ENCODE measurements at regions not wholly inside any gene's neighbourhood (a gene's known extent, or its start where the extent isn't known, plus 50 kb on each side); places are given as distances from the start of the nearest gene placed in this dataset.

DNA sequence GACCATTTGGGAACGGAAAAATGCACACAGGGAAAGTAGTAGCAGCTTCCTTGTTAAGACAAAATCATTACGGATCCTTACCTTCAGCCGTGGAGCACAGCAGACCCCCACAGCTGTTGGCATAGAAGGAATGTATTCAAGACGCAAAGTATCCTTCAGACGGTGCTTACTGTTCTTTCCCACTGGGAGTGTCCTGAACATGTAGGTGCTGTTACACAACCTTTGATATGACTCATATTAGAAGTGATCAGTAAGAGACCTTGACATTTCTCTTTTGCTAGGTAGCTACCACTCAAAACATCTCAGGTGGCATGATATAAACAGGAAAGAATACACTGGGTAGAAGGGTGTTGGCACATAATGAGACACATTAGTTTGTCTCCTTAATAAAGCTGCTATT is 154.0 kb upstream of the FMR1 start:
- Histone ChIP-seq H4K20me1 (ENCODE audit: insufficient read depth, low read length, poor library complexity, severe bottlenecking) (no peaks in the 10 kb centered on the region), H3K9ac (ENCODE audit: low read depth, low read length, poor library complexity, severe bottlenecking) (no peak overlapping the region), H3K36me3 (ENCODE audit: insufficient read depth, low read length) (no peaks in the 10 kb centered on the region), H3K4me3 (ENCODE audit: low read length, poor library complexity, severe bottlenecking) (no peak overlapping the region), H3K4me2 (ENCODE audit: low read depth, low read length, poor library complexity, severe bottlenecking) (no peak overlapping the region), H3K9me3 (ENCODE audit: insufficient read depth, low read depth, low read length) (no peaks in the 10 kb centered on the region), H3K9me2 (replicated peaks; ENCODE audit: low read depth, low read length) (no peaks in the 10 kb centered on the region), H3F3A (ENCODE audit: low read depth) (no peaks in the 10 kb centered on the region), H2AFZ (ENCODE audit: low read length) (no peak overlapping the region), H3K79me2 (ENCODE audit: insufficient read depth, low read length) (no peaks in the 10 kb centered on the region), H3K27me3 (ENCODE audit: insufficient read depth, low read length, poor library complexity, severe bottlenecking) (no peaks in the 10 kb centered on the region), H3K4me1 (ENCODE audit: insufficient read depth, low read length, poor library complexity, severe bottlenecking) (no peaks in the 10 kb centered on the region)
- no peak for TF ChIP-seq CTCF (conservative IDR thresholded peaks at IDR 0.05; ENCODE audit: low read length)
- no peak for TF ChIP-seq EZH2phosphoT487 (IDR thresholded peaks at IDR 0.05; ENCODE audit: borderline replicate concordance)

DNA sequence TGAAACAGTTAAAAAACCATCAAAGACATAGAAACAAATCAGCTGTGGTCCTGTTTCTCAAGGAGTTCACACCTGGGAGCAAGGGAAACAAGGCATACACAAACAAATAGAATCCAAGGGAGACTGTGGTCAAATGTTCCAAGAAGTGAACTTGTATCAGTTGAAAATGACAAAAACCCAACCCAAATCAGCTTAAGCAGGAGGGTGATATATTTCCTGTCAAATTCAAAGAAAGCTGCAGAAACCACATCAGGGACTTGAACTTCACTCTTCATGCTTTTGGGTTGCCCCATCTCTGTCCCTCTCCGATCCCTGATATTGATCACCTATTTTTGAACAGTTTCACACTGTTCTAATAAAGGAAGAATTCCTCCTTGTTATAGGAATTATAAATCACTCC is 148.6 kb upstream of the FMR1 start:
- H3K36me3 ChIP-seq (ENCODE audit: insufficient read depth, low read length): no peaks in the 10 kb centered on the region
- H3K9me2 ChIP-seq (replicated peaks; ENCODE audit: low read depth, low read length): no peaks in the 10 kb centered on the region
- no peaks in the 10 kb centered on the region for H3K79me2 ChIP-seq (ENCODE audit: insufficient read depth, low read length)
- no peak overlapping the region for H3K9ac ChIP-seq (ENCODE audit: low read depth, low read length, poor library complexity, severe bottlenecking)
- no peaks in the 10 kb centered on the region for H3K27me3 ChIP-seq (ENCODE audit: insufficient read depth, low read length, poor library complexity, severe bottlenecking)
- H3K9me3 ChIP-seq (ENCODE audit: insufficient read depth, low read depth, low read length): no peaks in the 10 kb centered on the region
- H3K4me2 ChIP-seq (ENCODE audit: low read depth, low read length, poor library complexity, severe bottlenecking): no peak overlapping the region
- H3K4me3 ChIP-seq (ENCODE audit: low read length, poor library complexity, severe bottlenecking): no peak overlapping the region
- H4K20me1 ChIP-seq (ENCODE audit: insufficient read depth, low read length, poor library complexity, severe bottlenecking): no peaks in the 10 kb centered on the region
- no peaks in the 10 kb centered on the region for H3F3A ChIP-seq (ENCODE audit: low read depth)
- H3K4me1 ChIP-seq (ENCODE audit: insufficient read depth, low read length, poor library complexity, severe bottlenecking): no peaks in the 10 kb centered on the region
- TF ChIP-seq EZH2phosphoT487 (IDR thresholded peaks at IDR 0.05; ENCODE audit: borderline replicate concordance) (no peak), CTCF (conservative IDR thresholded peaks at IDR 0.05; ENCODE audit: low read length) (no peak)
- H2AFZ ChIP-seq (ENCODE audit: low read length): no peak overlapping the region

- H3K79me2 ChIP-seq (ENCODE audit: insufficient read depth, low read length): no peaks in the 10 kb centered on the region
- no peak overlapping the region for H3K9ac ChIP-seq (ENCODE audit: low read depth, low read length, poor library complexity, severe bottlenecking)
- no peaks in the 10 kb centered on the region for H3K9me3 ChIP-seq (ENCODE audit: insufficient read depth, low read depth, low read length)
- H2AFZ ChIP-seq (ENCODE audit: low read length): no peak overlapping the region
- H3K4me2 ChIP-seq (ENCODE audit: low read depth, low read length, poor library complexity, severe bottlenecking): no peak overlapping the region
- H3K36me3 ChIP-seq (ENCODE audit: insufficient read depth, low read length): no peaks in the 10 kb centered on the region
- H4K20me1 ChIP-seq (ENCODE audit: insufficient read depth, low read length, poor library complexity, severe bottlenecking): no peaks in the 10 kb centered on the region
- no peaks in the 10 kb centered on the region for H3K9me2 ChIP-seq (replicated peaks; ENCODE audit: low read depth, low read length)
- no peaks in the 10 kb centered on the region for H3F3A ChIP-seq (ENCODE audit: low read depth)
- H3K27me3 ChIP-seq (ENCODE audit: insufficient read depth, low read length, poor library complexity, severe bottlenecking): no peaks in the 10 kb centered on the region
- TF ChIP-seq CTCF (conservative IDR thresholded peaks at IDR 0.05; ENCODE audit: low read length): no peak
- TF ChIP-seq EZH2phosphoT487 (IDR thresholded peaks at IDR 0.05; ENCODE audit: borderline replicate concordance): no peak
- H3K4me1 ChIP-seq (ENCODE audit: insufficient read depth, low read length, poor library complexity, severe bottlenecking): no peaks in the 10 kb centered on the region
- no peak overlapping the region for H3K4me3 ChIP-seq (ENCODE audit: low read length, poor library complexity, severe bottlenecking)
These were observed 146.9 kb upstream of the FMR1 start for GRCh38 chrX:147764868-147765267.

All from Loucy (cell line).